ENCODE measurements at regions not wholly inside any gene's neighbourhood (a gene's known extent, or its start where the extent isn't known, plus 50 kb on each side); places are given as distances from the start of the nearest gene placed in this dataset.

DNA sequence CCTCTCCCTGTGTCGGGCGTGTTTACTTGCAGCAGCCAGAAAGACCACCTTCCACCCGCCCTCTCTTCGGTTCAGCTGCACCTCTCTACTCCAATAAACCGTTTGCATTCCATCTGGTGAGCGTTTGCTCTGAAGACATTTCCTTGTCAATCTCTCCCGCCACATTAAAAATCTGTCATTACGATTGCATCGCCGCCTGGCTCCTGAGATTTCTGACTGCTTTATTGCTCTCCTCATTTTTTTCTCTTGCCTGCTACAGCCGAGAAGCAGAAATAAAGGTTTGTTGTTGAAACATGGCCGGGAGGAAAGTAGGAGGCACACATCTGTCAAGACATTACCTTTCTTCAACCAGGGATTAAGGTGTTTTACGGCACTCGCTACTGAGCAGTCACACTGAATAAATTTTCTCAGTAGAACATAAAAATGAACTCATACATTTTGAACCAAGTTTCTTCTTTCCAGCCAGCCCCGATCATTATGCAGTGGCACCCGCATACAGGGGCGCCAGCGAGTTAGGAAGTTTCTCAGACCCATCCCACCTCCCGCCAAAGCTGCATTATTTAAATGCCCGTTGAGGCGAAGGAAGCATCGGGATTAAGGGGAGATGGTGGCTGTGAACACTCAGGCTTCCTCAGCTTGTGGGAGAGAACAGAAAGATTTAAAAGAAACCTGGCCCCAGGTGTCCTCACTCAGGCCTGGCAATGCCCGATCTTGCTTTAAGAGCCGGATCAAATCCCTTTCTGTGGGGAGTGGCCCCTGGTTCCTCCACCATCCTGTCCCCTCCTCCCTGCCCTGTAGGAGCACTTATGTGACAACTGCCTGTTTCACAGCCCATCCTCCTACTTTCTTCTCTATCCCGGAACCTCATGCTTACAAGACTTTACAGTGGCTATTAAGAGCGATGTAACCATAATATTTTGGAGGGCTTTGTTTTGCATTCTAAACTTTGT lies 1108.9 kb downstream of the BCL11B start:
- no peaks in the 10 kb centered on the region for H3K79me2 ChIP-seq (ENCODE audit: control insufficient read depth, insufficient read depth, low read length)
- TF ChIP-seq POLR2AphosphoS5 (IDR thresholded peaks at IDR 0.05; ENCODE audit: insufficient read depth, low read depth, low read length) (no peak), JUN (IDR thresholded peaks at IDR 0.05; ENCODE audit: borderline replicate concordance, insufficient read depth, insufficient read length, low read depth) (no peak), CTCF (IDR thresholded peaks at IDR 0.05; ENCODE audit: extremely low read depth in 1 of 2, insufficient read depth in 1 of 2, low read depth in 1 of 2, low read length in 2 of 2) (no peak), FOS (IDR thresholded peaks at IDR 0.05; ENCODE audit: borderline replicate concordance, insufficient read depth, low read length) (no peak), GATA2 (IDR thresholded peaks at IDR 0.05; ENCODE audit: insufficient read depth, insufficient read length, low read depth, low read length) (no peak), EZH2 (IDR thresholded peaks at IDR 0.05; ENCODE audit: borderline replicate concordance, low read depth, low read length, severe bottlenecking) (no peak), MYC (IDR thresholded peaks at IDR 0.05; ENCODE audit: low read depth, low read length) (no peak), POLR2A (IDR thresholded peaks at IDR 0.05; ENCODE audit: low read depth, low read length) (no peak)
- TF ChIP-seq, protein P1, sequence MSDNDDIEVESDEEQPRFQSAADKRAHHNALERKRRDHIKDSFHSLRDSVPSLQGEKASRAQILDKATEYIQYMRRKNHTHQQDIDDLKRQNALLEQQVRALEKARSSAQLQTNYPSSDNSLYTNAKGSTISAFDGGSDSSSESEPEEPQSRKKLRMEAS (IDR thresholded peaks at IDR 0.05; ENCODE audit: insufficient read depth, insufficient read length), result no peak
- peaks cover 11% of the 10 kb centered on the region for H3K9me3 ChIP-seq (replicated peaks; ENCODE audit: control insufficient read depth, insufficient read depth, low read length)
- no peaks in the 10 kb centered on the region for H3K36me3 ChIP-seq (ENCODE audit: control insufficient read depth in 2 of 2, extremely low read depth in 1 of 2, insufficient read depth in 2 of 2, low read length in 2 of 2)
- FAIRE-seq, result no peak
- H3K27ac ChIP-seq (ENCODE audit: insufficient read depth, low read depth, low read length), result no peak overlapping the region
- no peak for DNase-seq (ENCODE audit: low read depth, low spot score)
- dilution Hi-C loops (cut with MboI; ENCODE audit: extremely low pct_ligation_motif_present, low sequenced_read_pairs), result no loop called here
- no peak overlapping the region for H3K4me2 ChIP-seq (ENCODE audit: insufficient read depth, low read length)
- no peak overlapping the region for H3K4me3 ChIP-seq (replicated peaks in 1 of 3; ENCODE audit: insufficient read depth in 1 of 3, low read depth in 1 of 3, low read length in 3 of 3)
- H2AFZ ChIP-seq (ENCODE audit: low read depth, low read length), result no peak overlapping the region
- intact Hi-C loops (cut with micrococcal nuclease), result no loop called here
- no TSS peak for BruUV-seq (replicated peaks)
- H3K9me1 ChIP-seq (replicated peaks; ENCODE audit: control insufficient read depth, extremely low read depth, insufficient read depth, low read length), result no peaks in the 10 kb centered on the region
- H4K20me1 ChIP-seq (replicated peaks; ENCODE audit: control insufficient read depth, extremely low read depth, insufficient read depth, low read length), result no peaks in the 10 kb centered on the region
- ChIA-PET CTCF (no interaction called here), POLR2A (no interaction called here)
- no peaks in the 10 kb centered on the region for H3K4me1 ChIP-seq (ENCODE audit: control insufficient read depth, extremely low read depth, insufficient read depth, low read length)
- H3K27me3 ChIP-seq (ENCODE audit: control insufficient read depth in 2 of 2, insufficient read depth in 2 of 2, low read length in 2 of 2), result no peaks in the 10 kb centered on the region
- H3K9ac ChIP-seq (replicated peaks; ENCODE audit: extremely low read depth, insufficient read depth, low read length), result no peak overlapping the region
